ENCODE measurements at regions not wholly inside any gene's neighbourhood (a gene's known extent, or its start where the extent isn't known, plus 50 kb on each side); places are given as distances from the start of the nearest gene placed in this dataset.
A peak's percentile ranks its signal among the peaks of the same experiment; 100 is the strongest.

DNA sequence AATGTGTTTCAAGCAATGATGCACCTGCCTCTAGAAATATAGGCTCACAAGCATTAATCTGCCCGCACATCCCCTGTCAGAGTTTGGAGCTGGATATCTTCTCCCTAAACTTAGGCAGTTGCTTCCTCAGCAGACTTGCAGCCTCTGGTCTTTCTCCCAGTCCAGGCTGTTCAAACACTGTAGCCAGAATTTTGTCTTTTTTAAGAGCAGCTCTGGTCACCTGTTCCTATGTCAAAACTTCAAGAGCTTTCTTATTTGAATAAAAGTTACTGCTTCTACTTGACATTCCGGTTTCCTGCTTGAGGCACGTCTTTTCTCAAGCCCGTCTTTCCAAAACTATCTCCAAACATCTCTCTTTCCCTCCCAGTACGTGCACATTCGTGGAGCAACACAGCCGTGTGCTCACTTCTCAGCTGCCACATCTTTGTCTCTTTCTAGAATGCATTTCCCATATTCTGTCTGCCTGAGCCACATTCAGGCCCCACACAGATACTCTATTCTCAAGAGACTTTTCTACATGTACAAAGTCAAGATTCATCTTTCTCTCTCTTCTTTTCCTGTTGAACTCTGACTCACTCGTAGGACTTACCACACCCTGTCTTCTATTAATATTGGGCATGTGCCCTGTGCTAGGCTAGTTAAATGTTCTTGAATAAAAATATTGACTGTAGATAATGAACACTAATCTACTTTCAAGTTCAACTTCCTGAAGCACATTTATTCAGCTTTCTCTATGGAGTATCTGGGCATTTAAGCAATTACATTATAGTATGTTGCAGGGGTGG lies 307.7 kb upstream of the SOX2 start:
- H4K20me1 ChIP-seq (ENCODE audit: control insufficient read depth, extremely low read depth, insufficient read depth, low read length): no peaks in the 10 kb centered on the region
- FAIRE-seq: no peak
- dilution Hi-C loops (cut with MboI; ENCODE audit: extremely low pct_ligation_motif_present, low sequenced_read_pairs): no loop called here
- DNase-seq (ENCODE audit: low read depth, low spot score): no peak
- H3K4me1 ChIP-seq (ENCODE audit: control insufficient read depth, extremely low read depth, insufficient read depth, low read length): peaks cover 9% of the 10 kb centered on the region
- no peak overlapping the region for H3K27ac ChIP-seq (ENCODE audit: control insufficient read depth, insufficient read depth, low read length)
- no peaks in the 10 kb centered on the region for H3K9me1 ChIP-seq (ENCODE audit: control insufficient read depth, extremely low read depth, insufficient read depth, low read length)
- H3K79me2 ChIP-seq (ENCODE audit: control insufficient read depth, insufficient read depth, low read length): no peaks in the 10 kb centered on the region
- TF ChIP-seq EZH2 (IDR thresholded peaks at IDR 0.05; ENCODE audit: low read length): no peak
- no peak for TF ChIP-seq CTCF (optimal IDR thresholded peaks at IDR 0.05 in 1 of 3, IDR thresholded peaks at IDR 0.05 in 1 of 3, conservative IDR thresholded peaks at IDR 0.05 in 1 of 3; ENCODE audit: extremely low read depth in 1 of 3, insufficient read depth in 2 of 3, low read length in 3 of 3)
- H3K27me3 ChIP-seq (ENCODE audit: control insufficient read depth, extremely low read depth, insufficient read depth, low read length): no peaks in the 10 kb centered on the region
- H2AFZ ChIP-seq (ENCODE audit: control insufficient read depth, low read length): peak overlapping the region; percentile 16
- H3K4me3 ChIP-seq (ENCODE audit: control insufficient read depth in 2 of 3, extremely low read depth in 1 of 3, insufficient read depth in 2 of 3, low read depth in 1 of 3, low read length in 3 of 3): no peak overlapping the region
- H3K36me3 ChIP-seq (ENCODE audit: control insufficient read depth in 2 of 2, extremely low read depth in 1 of 2, insufficient read depth in 2 of 2, low read length in 2 of 2): no peaks in the 10 kb centered on the region
- no peak overlapping the region for H3K9ac ChIP-seq (ENCODE audit: control insufficient read depth, extremely low read depth, insufficient read depth, low read length)
- H3K4me2 ChIP-seq (ENCODE audit: control insufficient read depth, extremely low read depth, insufficient read depth, low read depth, low read length): peak overlapping the region; percentile 41
- H3K9me3 ChIP-seq (ENCODE audit: control insufficient read depth, low read depth, low read length): no peaks in the 10 kb centered on the region

DNA sequence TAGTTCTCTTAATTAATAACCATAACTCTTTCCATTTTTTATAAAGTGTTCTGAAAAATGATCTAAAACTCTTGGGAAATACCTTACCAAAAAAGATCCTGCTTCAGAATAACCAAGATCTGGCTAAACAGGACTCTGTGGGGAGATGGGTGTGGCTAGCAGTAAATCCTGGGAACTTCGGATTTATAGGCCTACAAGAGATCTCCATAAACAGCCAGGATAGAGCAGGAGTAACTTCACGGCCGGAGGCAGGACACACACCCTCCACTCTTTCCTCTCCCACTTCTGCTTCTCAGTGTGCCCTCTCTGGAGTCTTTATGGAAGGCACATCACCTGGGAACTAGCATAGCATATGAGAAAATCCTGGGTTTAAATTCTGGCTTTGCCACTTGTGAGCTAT lies 309.4 kb upstream of the SOX2 start:
- no peak for DNase-seq (ENCODE audit: low read depth, low spot score)
- no peak for FAIRE-seq
- Histone ChIP-seq H3K9ac (ENCODE audit: control insufficient read depth, extremely low read depth, insufficient read depth, low read length) (no peak overlapping the region), H3K4me2 (ENCODE audit: control insufficient read depth, extremely low read depth, insufficient read depth, low read depth, low read length) (no peak overlapping the region), H4K20me1 (ENCODE audit: control insufficient read depth, extremely low read depth, insufficient read depth, low read length) (no peaks in the 10 kb centered on the region), H3K4me3 (ENCODE audit: control insufficient read depth in 2 of 3, extremely low read depth in 1 of 3, insufficient read depth in 2 of 3, low read depth in 1 of 3, low read length in 3 of 3) (no peak overlapping the region), H3K27ac (ENCODE audit: control insufficient read depth, insufficient read depth, low read length) (no peak overlapping the region), H2AFZ (ENCODE audit: control insufficient read depth, low read length) (no peak overlapping the region), H3K4me1 (ENCODE audit: control insufficient read depth, extremely low read depth, insufficient read depth, low read length) (peaks cover 9% of the 10 kb centered on the region), H3K79me2 (ENCODE audit: control insufficient read depth, insufficient read depth, low read length) (no peaks in the 10 kb centered on the region), H3K36me3 (ENCODE audit: control insufficient read depth in 2 of 2, extremely low read depth in 1 of 2, insufficient read depth in 2 of 2, low read length in 2 of 2) (no peaks in the 10 kb centered on the region), H3K27me3 (ENCODE audit: control insufficient read depth, extremely low read depth, insufficient read depth, low read length) (no peaks in the 10 kb centered on the region), H3K9me1 (ENCODE audit: control insufficient read depth, extremely low read depth, insufficient read depth, low read length) (no peaks in the 10 kb centered on the region), H3K9me3 (ENCODE audit: control insufficient read depth, low read depth, low read length) (no peaks in the 10 kb centered on the region)
- TF ChIP-seq EZH2 (IDR thresholded peaks at IDR 0.05; ENCODE audit: low read length) (no peak), CTCF (optimal IDR thresholded peaks at IDR 0.05 in 1 of 3, IDR thresholded peaks at IDR 0.05 in 1 of 3, conservative IDR thresholded peaks at IDR 0.05 in 1 of 3; ENCODE audit: extremely low read depth in 1 of 3, insufficient read depth in 2 of 3, low read length in 3 of 3) (no peak)
- dilution Hi-C loops (cut with MboI; ENCODE audit: extremely low pct_ligation_motif_present, low sequenced_read_pairs): no loop called here
